Uterus (tissue), 2 donors: ENCODE measurements at regions not wholly inside any gene's neighbourhood (a gene's known extent, or its start where the extent isn't known, plus 50 kb on each side); places are given as distances from the start of the nearest gene placed in this dataset.

ENCODE experiments used
- POLR2A ChIP-seq, 2 donors: fragments of 450-650 bp; IDR thresholded peaks; one replicate each; pipeline ENCODE4 v1.6.1; 2016; ENCODE audit warnings: antibody characterized with exemption in 2 of 2, mild to moderate bottlenecking in 1 of 2, moderate library complexity in 1 of 2
- TF ChIP-seq, protein P1 (sequence below), 4 experiments: fragments of 200-600 bp in 2 of 4; fragments of 450-650 bp in 2 of 4; sonication (generic) in 2 of 4; IDR thresholded peaks; one replicate each; pipeline ENCODE4 v1.5.1; 2016 to 2019; ENCODE audit warnings: antibody characterized with exemption in 4 of 4, mild to moderate bottlenecking in 2 of 4, moderate library complexity in 1 of 4

- TF ChIP-seq, protein P1, sequence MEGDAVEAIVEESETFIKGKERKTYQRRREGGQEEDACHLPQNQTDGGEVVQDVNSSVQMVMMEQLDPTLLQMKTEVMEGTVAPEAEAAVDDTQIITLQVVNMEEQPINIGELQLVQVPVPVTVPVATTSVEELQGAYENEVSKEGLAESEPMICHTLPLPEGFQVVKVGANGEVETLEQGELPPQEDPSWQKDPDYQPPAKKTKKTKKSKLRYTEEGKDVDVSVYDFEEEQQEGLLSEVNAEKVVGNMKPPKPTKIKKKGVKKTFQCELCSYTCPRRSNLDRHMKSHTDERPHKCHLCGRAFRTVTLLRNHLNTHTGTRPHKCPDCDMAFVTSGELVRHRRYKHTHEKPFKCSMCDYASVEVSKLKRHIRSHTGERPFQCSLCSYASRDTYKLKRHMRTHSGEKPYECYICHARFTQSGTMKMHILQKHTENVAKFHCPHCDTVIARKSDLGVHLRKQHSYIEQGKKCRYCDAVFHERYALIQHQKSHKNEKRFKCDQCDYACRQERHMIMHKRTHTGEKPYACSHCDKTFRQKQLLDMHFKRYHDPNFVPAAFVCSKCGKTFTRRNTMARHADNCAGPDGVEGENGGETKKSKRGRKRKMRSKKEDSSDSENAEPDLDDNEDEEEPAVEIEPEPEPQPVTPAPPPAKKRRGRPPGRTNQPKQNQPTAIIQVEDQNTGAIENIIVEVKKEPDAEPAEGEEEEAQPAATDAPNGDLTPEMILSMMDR (IDR thresholded peaks at IDR 0.05) = no peak
- no peak for TF ChIP-seq POLR2A (IDR thresholded peaks at IDR 0.05)
Observed at GRCh38 chr2:64249426-64249825, 105.2 kb upstream of the PELI1 start.
